GM04504 (cell line): ENCODE measurements at regions not wholly inside any gene's neighbourhood (a gene's known extent, or its start where the extent isn't known, plus 50 kb on each side); places are given as distances from the start of the nearest gene placed in this dataset.
"Not testable (repeated sequence)": the region's sequence is repeated elsewhere in the genome, so short reads cannot be mapped to it uniquely, and the experiment has no call there.

Experiments used
- DNase-seq: peaks from one replicate; pipeline ENCODE4 v3.0.0-alpha.2; 2012; ENCODE audit warnings: low read depth

DNA sequence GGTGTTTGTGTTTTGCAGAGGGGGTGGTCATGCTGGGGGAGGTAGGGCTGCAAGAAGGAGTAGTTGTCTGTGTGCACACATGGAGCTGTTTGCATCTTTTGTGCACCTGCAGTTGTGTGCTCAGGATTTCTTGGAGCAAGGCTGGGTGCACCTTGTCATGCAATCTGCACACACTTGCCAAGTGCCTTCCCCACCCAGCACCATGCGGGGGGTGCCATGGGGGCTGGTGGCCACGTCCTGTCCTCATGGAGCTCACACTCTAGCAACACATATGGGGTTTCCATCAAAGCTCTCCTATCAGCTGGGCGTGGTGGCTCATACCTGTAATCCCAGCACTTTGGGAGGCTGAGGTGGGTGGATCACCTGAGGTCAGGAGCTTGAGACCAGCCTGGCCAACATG, 111.6 kb downstream of the CRLF3 start:
- DNase-seq: not testable (repeated sequence)

DNA sequence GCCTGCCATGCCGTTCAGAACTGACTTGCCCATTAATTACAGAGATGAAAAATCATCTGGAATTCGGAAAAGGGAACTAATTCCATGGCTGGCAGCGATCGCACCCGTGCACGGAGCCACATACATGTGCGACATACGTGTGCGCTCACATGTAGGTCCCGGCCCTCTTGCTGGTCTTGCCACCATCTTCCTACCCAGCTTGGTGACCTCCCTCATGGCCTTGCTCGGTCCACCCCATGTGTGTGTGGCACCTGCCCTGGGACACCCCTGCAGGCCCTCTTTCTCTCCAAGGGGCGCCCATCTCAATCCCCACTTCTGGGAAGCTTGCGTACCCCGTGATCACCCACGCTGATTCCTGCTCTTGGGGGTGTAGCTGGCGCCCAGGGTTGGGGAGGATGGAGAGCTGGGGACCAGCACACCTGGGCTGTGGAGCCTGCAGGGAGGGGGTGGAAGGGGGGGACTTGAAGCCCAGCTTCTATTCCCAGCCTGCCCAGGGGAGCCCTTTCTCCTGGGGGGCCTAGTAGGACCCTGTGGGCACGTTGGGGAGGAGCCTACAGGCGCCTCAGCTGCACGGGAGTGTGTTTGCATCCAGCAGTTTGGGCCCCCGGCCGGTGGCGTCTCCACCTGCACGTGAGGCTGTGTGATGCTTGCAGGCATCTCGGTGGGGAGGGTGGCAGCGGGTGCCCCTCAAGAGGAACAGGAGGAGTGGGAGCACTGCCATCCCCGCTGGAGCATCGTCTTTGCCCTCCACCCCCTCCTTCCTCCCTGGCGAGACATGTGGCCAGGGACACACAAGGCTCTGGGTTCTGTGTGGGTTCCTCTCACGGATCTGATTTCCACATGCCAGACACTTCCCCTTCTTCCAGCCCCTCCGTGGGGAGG, 112.6 kb downstream of the CRLF3 start:
- not testable (repeated sequence) for DNase-seq

- not testable (repeated sequence) for DNase-seq
These were observed 113.3 kb downstream of the CRLF3 start for GRCh38 chr17:30711176-30711575.

DNA sequence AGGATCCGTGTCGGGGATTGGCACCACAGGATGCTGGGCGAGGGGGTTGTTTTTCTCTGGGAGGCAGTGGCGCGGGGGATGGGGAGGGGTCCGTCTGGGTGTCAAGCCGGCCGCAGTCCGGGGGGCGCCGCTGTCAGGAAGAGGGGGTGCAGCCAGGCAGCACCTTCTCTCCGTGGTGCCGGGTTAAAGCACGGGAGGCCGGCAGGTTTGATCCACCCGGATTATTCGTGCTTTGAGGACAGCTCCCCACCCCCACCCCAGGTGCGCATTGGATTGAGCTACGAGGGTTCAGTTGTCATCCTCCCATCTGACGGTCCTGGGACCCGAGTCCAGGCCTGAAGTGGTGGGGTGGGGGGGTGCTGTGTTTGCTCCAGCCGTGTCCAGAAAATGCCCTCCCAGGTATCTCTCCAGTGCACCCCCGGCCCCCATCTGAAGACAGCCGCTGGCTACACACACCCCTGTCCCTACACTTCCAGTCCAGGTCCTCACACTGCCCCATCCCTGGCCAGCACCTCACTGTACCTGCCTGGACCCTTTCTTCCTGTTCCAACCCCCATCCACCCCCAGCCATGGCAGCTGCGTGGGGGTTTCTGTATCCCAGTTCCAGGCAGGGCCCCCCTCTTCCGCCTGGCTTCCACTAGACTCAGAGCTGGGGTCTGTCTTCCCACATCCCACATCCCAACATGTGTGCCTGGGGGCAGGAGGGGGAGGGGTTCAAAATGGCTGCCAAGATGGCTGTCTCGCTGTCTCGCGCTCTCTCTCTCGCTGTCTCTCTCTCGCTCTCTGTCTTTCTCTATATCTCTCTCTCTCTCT, 114.0 kb downstream of the CRLF3 start:
- not testable (repeated sequence) for DNase-seq

DNA sequence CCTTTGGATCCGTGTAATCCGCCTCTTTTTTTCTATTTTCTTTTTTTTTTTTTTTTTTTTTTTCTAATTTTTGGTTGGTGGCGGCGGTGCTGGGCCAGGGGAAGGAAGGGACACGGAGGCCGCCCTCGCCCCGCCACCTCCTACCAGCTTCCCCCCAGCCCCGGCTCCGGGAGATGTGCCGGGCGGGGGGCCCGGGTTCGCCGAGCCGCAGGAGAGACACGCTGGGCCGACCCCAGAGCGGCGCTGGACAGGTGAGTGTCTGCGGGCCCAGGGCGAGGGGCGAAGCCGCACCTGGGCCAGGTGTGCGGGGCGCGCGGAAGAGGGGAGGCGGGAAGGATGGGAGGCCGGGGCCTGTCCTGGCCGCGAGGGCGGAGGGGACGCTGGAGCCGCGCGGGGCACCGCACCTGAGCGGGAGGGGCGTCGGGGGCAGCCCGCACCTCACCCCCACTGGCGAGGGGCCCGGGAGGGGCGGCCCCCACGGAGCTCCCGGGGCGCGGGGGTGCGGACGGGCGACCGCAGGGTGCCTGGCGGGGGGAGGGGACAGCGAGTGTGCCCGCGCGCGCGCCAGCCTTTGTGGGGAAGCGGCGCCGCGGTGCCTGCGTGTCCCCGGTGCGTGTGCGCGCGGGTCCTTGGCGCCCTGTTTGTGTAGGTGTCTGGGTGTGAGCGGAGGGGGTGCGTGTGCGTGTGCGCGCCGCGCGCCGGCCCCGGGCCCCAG, 114.8 kb downstream of the CRLF3 start:
- not testable (repeated sequence) for DNase-seq

DNA sequence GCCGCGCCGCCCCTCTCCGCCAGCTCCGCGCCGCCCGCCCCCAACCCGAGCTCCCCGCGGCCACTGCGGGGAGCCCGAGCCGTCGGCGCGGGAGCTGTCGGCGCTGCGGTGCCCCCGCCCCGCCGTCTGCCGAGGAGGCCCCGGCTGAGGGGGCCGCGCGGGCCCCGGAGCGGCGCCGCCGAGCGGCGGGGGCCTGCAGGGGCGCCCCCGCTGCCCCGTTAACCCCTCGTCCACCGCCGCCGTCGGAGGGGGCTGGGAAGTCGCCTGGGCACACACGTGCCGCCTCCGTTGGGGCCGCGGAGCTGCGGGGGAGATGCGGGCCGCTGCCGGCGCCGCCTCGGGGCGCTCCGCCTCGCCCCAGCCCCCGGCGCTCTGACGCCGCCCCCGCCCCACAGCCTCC, 115.4 kb downstream of the CRLF3 start:
- DNase-seq: not testable (repeated sequence)

- peak; percentile 79 for DNase-seq
These were observed 116.0 kb downstream of the CRLF3 start for GRCh38 chr17:30708241-30709078.

GRCh38 chr17:30707724-30708240, 116.7 kb downstream of the CRLF3 start:
- DNase-seq: not testable (repeated sequence)

GRCh38 chr17:30706461-30707335, 117.8 kb downstream of the CRLF3 start:
- not testable (repeated sequence) for DNase-seq

DNA sequence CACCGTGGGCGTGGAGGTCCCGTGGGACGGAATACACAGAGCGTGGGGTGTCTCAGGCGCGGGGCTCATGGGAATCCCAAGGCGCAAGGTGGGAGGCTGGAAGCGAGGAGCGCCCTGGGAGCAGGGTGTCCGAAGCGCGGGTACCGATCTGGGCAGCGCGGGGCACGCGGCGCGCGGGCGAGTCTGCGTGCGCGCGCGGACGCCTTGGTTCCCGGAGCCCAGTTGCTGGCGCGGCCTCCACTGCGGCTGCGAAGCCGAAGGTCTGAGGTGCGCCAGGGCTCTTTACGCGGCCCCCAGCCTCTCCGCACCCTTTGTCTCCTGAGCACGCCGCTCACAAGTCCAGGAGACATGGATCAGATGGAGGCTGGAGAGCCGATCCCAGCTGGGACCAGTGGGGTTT, 118.5 kb downstream of the CRLF3 start:
- not testable (repeated sequence) for DNase-seq

- no peak for DNase-seq
These were observed 122.9 kb downstream of the CRLF3 start for GRCh38 chr17:30701498-30701989.

DNA sequence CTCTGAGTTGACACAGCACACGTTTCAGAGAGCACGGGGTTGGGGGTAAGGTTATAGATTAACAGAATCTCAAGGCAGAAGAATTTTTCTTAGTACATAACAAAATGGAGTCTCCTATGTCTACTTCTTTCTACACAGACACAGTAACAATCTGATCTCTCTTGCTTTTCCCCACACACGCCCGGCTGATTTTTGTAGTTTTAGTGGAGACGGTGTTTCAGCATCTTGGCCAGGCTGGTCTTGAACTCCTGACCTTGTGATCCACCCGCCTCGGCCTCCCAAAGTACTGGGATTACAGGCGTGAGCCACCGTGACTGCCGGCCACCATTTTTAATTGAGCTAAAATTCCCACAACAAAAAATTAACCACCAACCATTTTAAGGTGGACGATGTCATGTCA, 123.7 kb downstream of the CRLF3 start:
- DNase-seq: not testable (repeated sequence)

DNA sequence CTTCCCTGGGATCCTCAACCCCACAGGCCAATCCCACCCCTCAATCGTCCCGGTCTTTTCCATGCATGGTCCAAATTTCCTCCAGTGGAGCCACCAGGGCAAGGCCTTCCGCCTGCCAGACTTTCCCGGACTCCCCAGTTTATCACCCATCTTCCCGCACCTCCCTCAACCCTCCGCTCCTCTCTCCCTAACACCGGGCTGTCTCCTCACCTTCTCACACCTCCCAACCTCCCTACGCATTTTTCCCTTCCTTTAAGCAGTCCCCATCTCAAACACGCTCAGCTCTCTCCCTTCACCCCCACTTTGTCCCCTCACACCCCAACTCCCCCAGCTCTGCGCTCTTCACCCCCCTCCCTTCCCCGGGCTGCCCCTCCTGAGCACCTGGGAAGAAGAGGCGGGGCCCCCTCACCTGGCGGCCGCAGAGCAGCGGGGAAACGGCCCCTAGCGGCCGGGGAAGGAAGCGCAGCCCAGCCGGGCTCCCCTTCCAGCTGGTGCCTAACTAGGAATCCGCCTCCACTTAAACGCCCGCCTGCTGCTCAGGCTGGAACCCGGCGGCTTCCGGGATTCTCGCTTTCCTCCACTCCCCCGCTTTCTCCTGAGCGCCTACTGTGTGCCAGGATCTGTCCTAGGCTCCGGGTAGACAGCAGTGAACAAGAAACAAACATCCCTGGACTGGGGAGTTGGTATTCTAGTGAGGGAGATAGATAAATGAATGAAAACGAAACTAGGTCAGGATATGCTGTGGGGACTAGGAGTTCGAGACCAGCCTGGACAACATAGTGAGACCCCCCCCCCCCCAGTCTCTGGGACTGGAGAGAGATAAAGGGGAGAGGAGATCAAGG, 126.7 kb downstream of the CRLF3 start:
- not testable (repeated sequence) for DNase-seq

DNA sequence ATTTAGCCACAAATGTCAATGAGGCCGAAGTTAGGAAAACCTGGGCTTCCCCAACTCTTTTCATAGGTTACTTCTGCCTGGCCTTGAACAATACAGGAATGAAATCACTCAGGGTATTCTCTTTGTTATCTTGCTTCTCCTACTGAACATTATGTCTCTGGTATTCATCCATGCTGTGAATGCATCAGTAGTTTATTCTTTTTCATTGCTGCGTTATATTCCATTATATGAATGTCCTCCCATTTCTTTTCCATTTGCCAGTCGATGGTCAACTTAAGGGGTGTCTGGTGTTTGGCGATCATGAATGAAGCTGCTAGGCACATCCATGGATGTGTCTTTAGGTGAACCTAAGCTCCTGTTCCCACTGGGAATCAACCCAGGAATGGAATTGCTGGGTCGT, 128.3 kb downstream of the CRLF3 start:
- DNase-seq: no peak

DNA sequence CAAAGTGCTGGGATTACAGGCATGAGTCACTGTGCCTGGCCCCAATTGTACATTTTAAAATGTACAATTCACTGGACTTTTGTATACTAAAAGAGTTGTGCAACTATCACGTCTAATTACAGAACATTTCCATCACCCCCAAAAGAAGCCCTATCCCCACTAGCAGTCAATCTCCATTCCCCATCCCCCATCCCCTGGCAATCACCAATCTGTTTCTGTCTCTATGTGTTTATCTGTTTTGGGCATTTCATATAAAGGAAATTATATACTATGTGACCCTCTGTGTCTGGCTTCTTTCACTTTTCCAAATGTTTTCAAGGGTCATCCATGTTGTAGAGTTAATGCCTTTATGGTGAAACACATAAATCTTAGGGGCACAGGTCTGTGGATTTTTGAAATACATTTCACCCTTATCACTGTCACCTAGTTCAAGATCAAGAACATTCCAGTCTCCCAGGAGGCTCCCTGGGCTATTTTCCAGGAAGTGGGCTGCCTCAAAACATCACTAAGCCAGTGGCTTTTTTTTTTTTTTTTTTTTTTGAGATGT, 129.2 kb downstream of the CRLF3 start:
- DNase-seq: not testable (repeated sequence)

- DNase-seq: not testable (repeated sequence)
These were observed 130.7 kb downstream of the CRLF3 start for GRCh38 chr17:30693772-30694171.

GRCh38 chr17:30689266-30690000, 135.1 kb downstream of the CRLF3 start:
- not testable (repeated sequence) for DNase-seq
